Prostate gland (tissue), 2 donors: ENCODE measurements at regions not wholly inside any gene's neighbourhood (a gene's known extent, or its start where the extent isn't known, plus 50 kb on each side); places are given as distances from the start of the nearest gene placed in this dataset.
"Not testable (repeated sequence)": the region's sequence is repeated elsewhere in the genome, so short reads cannot be mapped to it uniquely, and the experiment has no call there.

Experiments used
- DNase-seq: peaks from one replicate; pipeline ENCODE4 v3.0.0-alpha.2; 2019; ENCODE audit warnings: low spot score
- H3K27ac ChIP-seq, 2 donors: fragments of 200-600 bp; sonication (generic); 2 replicates each; pipeline ENCODE4 v1.5.1; 2017 to 2019
- H3K27me3 ChIP-seq: fragments of 200-600 bp; sonication (generic); replicated peaks from 2 replicates; pipeline ENCODE4 v1.5.1; 2019; ENCODE audit not compliant: insufficient read depth
- H3K36me3 ChIP-seq, 2 donors: fragments of 200-600 bp; sonication (generic); 1 replicate in 1 of 2; 2 replicates in 1 of 2; pipeline versions ENCODE4 v1.5.1 to v1.8.1; 2017 to 2019
- H3K4me1 ChIP-seq: fragments of 200-600 bp; sonication (generic); replicated peaks from 2 replicates; pipeline ENCODE4 v1.5.1; 2019
- H3K4me3 ChIP-seq, 2 donors: fragments of 200-600 bp; sonication (generic); 2 replicates each; pipeline ENCODE4 v1.5.1; 2017 to 2019
- H3K9me3 ChIP-seq: fragments of 200-600 bp; sonication (generic); 2 replicates; pipeline ENCODE4 v1.5.1; 2017
- POLR2A ChIP-seq: fragments of 450-650 bp; IDR thresholded peaks from one replicate; pipeline ENCODE4 v1.6.1; 2016; ENCODE audit warnings: antibody characterized with exemption, mild to moderate bottlenecking
- POLR2AphosphoS5 ChIP-seq: sonication (generic); formaldehyde crosslinking; IDR thresholded peaks from one replicate; pipeline ENCODE4 v1.6.1; 2017; ENCODE audit warnings: antibody characterized with exemption
- WGBS: methylation state at CpG from one replicate; pipeline ENCODE4 v1.1.5; 2018; 5-methylcytosine and 5-hydroxymethylcytosine counted together
- intact Hi-C: fragments of 100-400 bp; cut with DNase I; formaldehyde crosslinking; loops from one replicate; pipeline ENCODE4 v1.14.2; 2022
- TF ChIP-seq, protein P1 (sequence below), 4 experiments: fragments of 200-600 bp in 2 of 4; fragments of 450-650 bp in 2 of 4; sonication (generic) in 2 of 4; IDR thresholded peaks; 1 replicate in 3 of 4; 2 replicates in 1 of 4; pipeline ENCODE4 v1.5.1; 2016 to 2019; ENCODE audit warnings: antibody characterized with exemption in 4 of 4, mild to moderate bottlenecking in 2 of 4, moderate library complexity in 2 of 4

DNA sequence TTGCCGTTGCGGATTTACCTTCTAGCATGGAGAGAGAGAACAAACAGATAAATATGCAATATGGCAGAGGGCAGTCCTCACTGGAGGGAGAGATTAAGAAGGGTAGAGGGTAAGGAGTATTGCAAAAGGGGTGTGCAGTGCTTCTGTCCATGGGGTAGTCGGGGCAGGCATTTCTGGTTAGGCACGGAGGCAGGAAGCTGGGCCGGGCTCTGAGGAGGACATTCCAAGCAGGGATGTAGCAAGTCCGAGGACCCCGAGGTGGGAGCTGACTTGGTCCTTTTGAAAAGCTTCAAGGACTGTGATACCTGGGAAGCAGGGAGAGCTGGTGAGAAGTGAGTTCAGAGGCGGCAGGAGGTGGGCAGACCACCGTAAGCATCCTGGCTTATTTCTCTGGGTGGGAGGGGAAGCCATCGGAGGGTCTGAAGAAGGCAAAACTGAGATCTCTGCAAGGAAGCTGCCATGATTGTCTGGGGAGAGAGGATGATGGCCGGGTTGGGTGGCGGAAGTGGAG, 214.9 kb downstream of the FGF9 start:
- no peak for DNase-seq
- H3K27me3 ChIP-seq = no peaks in the 10 kb centered on the region
- H3K36me3 ChIP-seq = no peaks in the 10 kb centered on the region
- H3K4me3 ChIP-seq = no peak overlapping the region
- WGBS = 92% methylated on average over 12 of the region's 12 CpGs
- no peaks in the 10 kb centered on the region for H3K4me1 ChIP-seq
- TF ChIP-seq POLR2A (no peak), POLR2AphosphoS5 (no peak)
- TF ChIP-seq, protein P1, sequence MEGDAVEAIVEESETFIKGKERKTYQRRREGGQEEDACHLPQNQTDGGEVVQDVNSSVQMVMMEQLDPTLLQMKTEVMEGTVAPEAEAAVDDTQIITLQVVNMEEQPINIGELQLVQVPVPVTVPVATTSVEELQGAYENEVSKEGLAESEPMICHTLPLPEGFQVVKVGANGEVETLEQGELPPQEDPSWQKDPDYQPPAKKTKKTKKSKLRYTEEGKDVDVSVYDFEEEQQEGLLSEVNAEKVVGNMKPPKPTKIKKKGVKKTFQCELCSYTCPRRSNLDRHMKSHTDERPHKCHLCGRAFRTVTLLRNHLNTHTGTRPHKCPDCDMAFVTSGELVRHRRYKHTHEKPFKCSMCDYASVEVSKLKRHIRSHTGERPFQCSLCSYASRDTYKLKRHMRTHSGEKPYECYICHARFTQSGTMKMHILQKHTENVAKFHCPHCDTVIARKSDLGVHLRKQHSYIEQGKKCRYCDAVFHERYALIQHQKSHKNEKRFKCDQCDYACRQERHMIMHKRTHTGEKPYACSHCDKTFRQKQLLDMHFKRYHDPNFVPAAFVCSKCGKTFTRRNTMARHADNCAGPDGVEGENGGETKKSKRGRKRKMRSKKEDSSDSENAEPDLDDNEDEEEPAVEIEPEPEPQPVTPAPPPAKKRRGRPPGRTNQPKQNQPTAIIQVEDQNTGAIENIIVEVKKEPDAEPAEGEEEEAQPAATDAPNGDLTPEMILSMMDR (IDR thresholded peaks at IDR 0.05) = no peak
- no peak overlapping the region for H3K27ac ChIP-seq
- H3K9me3 ChIP-seq = no peaks in the 10 kb centered on the region
- intact Hi-C loops = no loop called here

DNA sequence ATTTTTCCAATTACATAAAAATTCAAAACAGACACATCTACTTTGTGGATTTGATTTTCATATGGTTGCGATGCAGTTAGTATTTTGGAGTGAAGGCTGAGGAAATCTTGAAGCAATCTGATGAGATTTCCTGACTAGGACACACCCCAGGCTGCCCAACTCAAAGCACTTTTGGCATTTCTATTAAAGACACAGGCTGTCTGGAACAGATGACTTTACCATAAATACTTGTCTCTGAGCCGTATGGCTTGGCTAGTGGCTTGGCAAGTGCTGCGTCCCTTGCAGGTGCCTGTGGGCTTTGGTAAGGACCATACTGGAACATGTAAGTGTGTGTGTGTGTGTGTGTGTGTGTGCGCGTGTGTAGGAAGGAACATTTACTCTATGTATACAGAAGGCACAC, 218.8 kb downstream of the FGF9 start:
- WGBS = 81% methylated on average over 5 of the region's 5 CpGs
- no peak overlapping the region for H3K4me3 ChIP-seq
- DNase-seq = no peak
- TF ChIP-seq POLR2A (no peak), POLR2AphosphoS5 (no peak)
- TF ChIP-seq, protein P1 (IDR thresholded peaks at IDR 0.05) = no peak
- no peaks in the 10 kb centered on the region for H3K36me3 ChIP-seq
- H3K27ac ChIP-seq = no peak overlapping the region
- no peaks in the 10 kb centered on the region for H3K4me1 ChIP-seq
- intact Hi-C loops = no loop called here
- no peaks in the 10 kb centered on the region for H3K27me3 ChIP-seq
- H3K9me3 ChIP-seq = no peaks in the 10 kb centered on the region

DNA sequence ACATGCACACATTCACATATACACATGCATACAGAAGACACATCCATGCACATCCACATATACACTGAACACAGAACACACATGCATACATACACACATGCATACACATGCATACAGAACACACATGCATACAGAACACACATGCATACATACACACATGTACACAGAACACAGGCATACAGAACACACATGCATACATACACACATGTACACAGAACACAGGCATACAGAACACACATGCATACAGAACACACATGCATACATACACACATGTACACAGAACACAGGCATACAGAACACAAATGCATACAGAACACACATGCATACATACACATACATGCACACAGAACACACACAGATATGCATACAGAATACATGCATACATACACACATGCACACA, 219.3 kb downstream of the FGF9 start:
- H3K4me3 ChIP-seq, H3K27me3 ChIP-seq, H3K27ac ChIP-seq, H3K36me3 ChIP-seq, intact Hi-C loops, DNase-seq, H3K4me1 ChIP-seq, H3K9me3 ChIP-seq: not testable (repeated sequence)

DNA sequence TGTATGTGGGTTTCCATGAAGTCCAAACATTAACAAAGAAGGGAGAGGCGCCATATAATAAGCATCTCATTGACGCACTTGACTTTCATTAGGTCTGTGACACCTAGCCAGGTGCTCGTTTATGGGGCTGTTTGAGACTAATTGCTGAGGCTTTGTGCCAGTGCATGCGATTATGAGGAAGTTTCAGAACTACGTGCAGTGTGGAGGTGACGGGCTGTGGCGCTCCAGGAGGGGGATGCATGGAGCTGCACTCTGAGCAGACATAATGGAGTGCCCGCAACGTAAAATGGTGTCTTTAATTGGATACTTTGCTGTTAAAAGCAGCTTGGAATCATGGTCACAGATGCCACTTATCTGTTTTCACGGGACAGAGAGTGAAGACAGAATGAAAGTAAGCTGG, 223.2 kb downstream of the FGF9 start:
- Histone ChIP-seq H3K4me1 (no peaks in the 10 kb centered on the region), H3K27me3 (no peaks in the 10 kb centered on the region), H3K9me3 (no peaks in the 10 kb centered on the region), H3K27ac (no peak overlapping the region), H3K36me3 (no peaks in the 10 kb centered on the region), H3K4me3 (no peak overlapping the region)
- no peak for TF ChIP-seq POLR2AphosphoS5
- no peak for TF ChIP-seq POLR2A
- TF ChIP-seq, protein P1 (IDR thresholded peaks at IDR 0.05) = no peak
- 81% methylated on average over 10 of the region's 10 CpGs for WGBS
- no peak for DNase-seq
- intact Hi-C loops = no loop called here

DNA sequence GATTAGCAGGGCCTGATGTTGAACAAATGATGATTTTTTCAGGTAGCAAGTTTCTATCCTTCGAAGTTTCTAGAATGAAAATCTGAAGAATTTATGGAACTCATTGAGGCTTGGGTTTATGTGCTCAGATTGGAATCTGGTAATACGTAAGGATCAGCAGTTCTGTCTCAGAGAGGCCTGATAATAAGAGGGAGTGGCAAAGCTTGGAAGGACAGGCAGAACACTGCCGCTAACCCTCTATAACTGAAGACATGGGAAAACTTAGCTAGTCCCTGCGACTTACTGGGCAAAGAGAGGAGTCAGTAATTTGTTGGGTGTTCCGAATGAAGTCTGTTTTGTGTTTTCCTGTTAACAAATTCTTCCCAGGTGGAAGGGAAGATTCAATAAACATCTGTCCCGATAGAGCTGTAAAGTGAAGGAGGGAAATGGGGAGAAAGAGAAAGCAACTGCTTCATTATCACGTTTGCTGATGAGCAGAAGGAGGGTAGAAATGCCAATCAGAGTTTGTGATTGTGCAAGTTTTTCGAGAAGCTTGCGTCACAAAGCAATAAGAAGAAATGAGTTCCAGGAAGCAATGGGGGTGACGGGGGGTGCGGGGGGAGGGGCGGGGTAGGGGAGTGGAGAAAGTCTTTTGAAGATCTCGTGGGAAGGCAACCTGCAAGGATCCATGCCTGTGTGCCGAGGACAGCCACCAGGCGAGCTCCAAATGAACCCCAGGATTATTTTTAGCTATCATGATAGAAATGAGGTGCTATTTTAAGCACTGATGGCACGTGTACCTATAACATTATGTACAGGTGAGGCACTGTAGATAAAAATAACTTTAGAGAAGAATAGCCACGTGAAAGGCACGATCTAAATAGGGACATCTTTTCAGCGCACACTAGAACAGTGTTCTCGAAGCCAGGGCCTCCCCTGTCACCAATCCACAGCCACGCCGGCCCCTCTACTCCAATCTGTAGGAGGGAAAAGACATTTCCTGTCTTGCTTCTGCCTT, 224.1 kb downstream of the FGF9 start:
- Histone ChIP-seq H3K36me3 (no peaks in the 10 kb centered on the region), H3K27ac (no peak overlapping the region), H3K9me3 (no peaks in the 10 kb centered on the region), H3K4me1 (no peaks in the 10 kb centered on the region), H3K27me3 (no peaks in the 10 kb centered on the region), H3K4me3 (no peak overlapping the region)
- WGBS = 83% methylated on average over 22 of the region's 22 CpGs
- no peak for DNase-seq
- TF ChIP-seq, protein P1 (IDR thresholded peaks at IDR 0.05) = no peak
- TF ChIP-seq POLR2AphosphoS5 = no peak
- TF ChIP-seq POLR2A = no peak
- intact Hi-C loops = no loop called here
